ENCODE measurements at regions not wholly inside any gene's neighbourhood (a gene's known extent, or its start where the extent isn't known, plus 50 kb on each side); places are given as distances from the start of the nearest gene placed in this dataset.
"Not testable (repeated sequence)": the region's sequence is repeated elsewhere in the genome, so short reads cannot be mapped to it uniquely, and the experiment has no call there.

DNA sequence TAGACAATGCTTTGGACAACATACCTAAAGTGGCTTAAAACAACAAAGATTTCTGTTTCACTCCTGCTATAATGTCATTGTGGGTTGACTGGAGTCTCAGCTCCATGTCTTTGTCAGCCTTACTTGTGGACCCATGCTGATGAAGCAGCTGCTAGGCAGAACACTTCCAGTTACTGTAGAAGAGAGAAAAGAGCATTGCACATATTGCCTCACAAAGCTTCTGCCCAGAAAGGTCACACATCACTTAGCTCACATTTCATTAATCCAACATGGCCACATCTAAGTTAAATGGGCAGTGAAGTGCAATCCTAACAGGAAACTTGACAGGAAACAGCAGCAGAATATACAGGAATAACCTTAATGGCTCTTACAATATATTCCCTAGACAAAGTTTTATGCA, 480.5 kb upstream of the HTR1E start:
- DNase-seq: no peak

DNA sequence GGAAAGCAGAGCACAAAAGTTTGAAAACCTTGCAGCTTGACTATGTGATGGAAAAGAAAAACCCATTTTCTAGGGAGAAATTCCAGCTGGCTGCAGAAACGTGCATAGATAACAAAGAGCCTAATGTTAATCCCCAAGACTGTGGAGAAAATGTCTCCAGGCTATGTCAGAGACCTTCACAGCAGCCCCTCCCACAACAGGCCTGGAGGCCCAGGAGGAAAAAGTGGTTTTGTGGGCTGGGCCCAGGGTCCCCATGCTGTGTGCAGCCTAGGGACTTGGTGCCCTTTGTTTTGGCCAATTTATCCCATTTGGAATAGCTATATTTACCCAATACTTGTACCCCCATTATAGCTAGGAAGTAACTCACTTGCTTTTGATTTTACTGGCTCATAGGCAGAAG, 484.1 kb upstream of the HTR1E start:
- DNase-seq: no peak

DNA sequence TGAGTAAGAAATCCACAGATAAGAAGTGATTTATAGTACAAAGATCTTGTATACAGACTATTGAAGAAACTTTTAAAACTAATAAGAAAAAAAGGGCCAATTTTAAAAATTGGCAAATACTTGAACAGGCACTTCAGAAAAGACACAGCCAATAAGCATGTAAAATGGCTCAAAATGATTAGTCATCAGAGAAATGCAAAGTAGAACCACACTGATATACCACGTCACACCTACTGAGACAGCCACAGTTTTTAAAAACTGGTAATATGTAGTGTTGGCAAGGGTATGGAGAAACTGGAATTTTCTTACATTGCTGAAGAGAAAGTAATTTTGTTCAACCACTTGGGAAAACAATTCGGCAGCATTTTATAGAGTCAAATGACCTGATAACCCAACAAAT, 488.9 kb upstream of the HTR1E start:
- no peak for DNase-seq

DNA sequence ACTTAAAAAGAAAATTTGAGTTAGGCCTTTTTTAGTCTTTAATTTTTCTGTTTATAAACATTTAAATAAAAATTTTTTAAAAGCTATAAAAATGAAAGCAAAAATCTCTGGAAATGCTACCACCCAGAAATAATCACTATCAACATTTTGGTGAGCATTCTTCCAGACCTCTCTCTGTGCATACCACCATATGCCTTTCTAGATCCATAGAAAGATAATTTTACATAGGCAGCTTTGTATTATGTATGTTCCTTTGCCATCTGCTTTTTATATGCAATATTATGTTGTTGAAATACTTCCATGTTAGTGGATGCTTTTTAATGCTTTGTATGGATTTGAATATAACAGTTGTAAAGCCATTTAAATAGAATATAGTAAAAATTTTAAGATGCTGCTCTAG, 496.7 kb upstream of the HTR1E start:
- DNase-seq: no peak

DNA sequence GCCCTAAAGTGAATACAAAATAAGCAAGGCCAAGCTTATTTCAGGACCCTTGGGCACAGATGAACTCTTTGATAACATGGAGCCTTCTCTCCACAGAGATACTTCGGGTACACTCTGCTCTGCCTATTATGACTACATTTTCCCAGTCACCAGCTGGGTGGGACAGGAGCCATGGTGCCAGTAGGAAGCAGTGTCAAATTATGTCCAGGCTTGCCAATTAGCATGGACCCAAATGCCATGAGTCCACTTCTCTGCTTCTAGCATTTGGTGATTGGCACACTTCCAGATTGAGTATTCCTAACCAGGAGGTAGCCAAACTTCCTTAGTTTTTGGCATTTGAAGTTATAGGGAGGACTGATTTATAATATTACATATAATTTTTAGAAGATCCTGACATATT, 513.8 kb upstream of the HTR1E start:
- DNase-seq: no peak

DNA sequence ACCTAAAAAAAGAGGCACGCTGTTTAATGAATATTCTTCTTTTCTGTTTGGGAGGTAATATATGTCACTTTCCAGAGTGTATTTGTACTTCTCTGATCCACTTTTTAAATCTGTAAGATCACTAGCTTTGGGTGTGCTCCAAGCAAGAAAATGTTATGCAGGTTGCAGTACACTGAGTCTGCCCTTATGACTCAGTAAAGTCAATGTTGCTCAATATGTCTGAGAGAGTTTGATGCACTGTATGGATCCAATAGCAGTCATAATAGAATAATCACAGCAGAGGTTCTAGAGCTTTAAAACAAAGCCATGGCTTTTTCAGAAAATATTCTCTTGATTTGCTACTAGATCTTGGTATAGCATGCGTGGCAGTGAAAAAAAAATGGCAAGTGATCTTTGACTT, 525.3 kb upstream of the HTR1E start:
- no peak for DNase-seq

DNA sequence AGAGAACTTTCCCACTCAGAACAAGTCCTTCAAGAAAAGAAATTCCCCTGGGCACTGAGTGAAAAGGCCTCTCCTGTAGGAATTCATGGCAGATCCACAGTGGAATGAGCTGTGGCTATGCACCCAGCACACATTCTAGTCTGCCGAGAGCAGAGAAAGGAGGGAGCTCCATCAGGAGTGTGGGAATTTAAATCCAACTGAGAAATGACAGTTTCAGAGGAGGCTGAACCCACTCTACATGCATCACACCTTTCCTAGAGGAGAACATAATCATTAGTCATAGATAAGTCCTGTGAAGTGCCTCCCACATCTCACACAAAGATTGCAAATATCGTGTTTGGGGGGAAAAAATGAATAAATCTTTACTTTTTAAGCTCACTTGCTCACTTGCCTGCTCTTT, 530.2 kb upstream of the HTR1E start:
- no peak for DNase-seq

DNA sequence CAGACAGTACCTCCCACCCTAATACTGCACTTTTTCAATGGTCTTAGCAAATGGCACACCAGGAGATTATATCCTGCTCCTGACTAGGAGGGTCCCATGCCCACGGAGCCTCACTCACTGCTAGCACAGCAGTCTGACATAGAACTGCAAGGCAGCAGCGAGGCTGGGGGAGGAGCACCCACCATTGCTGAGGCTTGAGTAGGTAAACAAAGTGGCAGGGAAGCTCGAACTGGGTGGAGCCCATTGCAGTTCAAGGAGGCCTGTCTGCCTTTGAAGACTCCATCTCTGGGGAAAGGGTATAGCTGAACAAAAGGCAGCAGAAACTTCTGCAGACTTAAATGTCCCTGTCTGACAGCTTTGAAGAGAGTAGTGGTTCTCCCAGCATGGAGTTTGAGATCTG, 544.5 kb upstream of the HTR1E start:
- not testable (repeated sequence) for DNase-seq

DNA sequence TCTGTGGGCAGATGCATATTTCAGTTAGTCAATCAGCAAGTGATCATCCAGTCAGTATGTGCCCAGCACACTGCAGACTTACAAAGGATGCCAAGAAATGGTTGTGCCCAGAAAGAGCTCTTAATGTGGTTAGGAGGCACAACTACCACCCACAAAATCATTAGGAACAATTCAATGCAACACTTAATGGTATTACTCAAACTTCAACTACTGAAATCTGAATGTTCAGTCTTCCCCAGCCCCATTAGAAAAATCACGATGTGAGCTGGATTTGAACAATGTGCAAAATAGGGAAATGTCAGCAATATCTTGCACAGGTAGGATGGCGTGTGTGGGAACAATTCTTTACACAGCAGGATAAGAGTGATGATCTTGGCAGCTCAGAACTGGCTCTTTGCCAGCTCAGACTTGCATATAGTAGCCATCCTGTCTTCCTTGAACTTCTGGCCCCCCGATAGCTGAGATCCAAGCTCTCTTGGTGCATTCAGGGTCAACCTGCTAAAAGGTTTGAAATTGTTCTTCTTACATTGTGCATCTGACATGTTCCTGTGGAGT, 556.7 kb upstream of the HTR1E start:
- no peak for DNase-seq

DNA sequence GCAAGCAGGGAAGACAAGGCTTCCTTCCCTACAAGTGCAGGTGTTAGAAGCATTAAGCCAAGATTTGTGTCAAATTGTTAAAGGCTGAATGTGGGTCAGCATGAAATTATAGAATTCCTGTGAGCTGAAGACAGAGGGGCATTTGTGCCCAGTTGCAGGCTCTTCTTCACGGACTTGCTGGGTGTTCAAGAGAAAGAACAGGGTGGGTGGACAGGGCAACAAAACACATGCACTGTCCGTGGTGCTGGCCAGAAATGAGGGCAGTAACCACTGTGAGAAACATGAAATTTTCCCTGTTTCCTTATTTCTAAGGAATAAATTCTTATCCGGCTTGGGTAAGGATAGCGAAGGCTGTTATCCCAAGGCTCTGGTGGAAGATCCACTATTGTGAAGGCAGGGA, 579.5 kb upstream of the HTR1E start:
- no peak for DNase-seq

DNA sequence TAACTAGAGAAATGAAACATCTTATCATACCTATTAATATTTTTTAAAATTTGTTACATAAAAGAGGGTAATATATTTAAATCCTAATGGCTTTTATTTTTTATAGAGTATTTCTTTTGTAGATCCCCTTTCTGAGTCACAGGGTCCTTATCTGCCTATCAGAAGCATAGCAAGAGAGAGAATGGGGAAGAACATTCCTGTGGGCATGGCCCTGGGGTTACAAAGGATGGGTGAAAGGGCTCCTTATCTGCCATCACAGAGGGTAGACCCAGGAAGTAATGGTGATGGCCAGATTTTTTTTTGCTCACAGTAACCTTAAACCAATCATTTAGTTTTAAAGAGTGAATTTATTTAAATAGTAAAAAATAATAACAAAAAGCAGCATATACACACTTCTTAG, 582.1 kb upstream of the HTR1E start:
- DNase-seq: no peak

DNA sequence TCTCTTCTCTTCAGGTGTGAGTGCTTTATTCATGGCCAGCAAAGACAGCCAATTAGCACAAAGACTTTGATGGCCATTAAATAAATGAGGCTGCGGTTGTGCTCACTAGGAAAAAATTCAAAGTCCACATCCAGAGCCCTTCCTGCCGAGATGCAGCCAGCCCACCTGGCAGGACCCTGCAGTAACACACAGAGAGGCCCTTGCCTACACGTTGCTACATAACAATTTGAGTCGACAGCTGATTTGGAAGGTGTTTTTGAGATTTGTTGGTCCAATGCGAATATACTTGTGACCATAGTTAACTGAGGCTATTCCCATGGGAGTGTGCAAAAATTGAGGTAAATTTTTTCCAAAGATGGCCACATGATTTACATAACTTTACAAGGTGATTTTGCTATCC, 605.4 kb upstream of the HTR1E start:
- DNase-seq: no peak

DNA sequence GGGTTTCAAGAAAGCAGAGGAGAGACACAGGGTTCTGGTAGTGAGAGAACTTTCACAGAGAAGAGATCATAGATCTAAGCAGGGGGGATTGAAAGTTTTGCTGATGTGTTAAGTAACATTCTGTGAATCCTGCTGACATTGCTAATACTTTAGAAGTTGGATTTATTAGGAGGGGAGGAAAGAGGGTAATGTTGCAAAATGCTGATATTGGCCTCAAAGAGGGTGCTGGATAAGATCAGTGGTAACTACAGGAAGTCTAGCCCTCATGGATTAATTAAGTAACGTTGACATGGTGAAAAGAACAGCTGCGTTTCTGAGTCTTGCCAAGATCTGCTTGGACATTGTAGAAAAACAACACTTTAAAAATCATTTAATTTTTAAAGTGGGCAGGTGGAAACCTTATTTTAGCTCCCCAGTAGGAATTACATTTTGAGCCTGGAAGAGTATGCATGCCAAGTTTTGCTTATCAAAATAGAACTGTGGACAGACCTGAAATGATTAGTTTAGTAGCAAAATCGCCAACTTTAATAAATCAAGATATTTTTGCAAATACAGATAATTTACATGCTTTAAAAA, 606.0 kb upstream of the HTR1E start:
- DNase-seq: no peak

DNA sequence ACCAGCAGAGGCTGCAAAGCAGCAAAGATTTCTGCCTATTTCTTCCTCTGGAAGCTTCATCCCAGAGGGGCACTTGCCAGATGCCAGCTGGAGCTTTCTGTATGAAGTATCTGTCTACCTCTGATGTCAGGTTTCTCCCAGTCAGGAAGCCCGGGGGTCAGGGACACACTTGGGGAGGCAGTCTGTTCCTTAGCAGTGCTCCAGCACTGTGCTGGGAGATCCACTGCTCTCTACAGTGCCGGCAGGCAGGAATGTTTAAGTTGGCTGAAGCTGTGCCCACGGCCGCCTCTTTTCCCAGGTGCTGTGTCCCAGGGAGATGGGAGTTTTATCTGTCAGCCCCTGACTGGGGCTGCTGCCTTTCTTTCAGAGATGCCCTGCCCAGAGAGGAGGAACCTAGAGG, 631.1 kb upstream of the HTR1E start:
- DNase-seq: no peak

DNA sequence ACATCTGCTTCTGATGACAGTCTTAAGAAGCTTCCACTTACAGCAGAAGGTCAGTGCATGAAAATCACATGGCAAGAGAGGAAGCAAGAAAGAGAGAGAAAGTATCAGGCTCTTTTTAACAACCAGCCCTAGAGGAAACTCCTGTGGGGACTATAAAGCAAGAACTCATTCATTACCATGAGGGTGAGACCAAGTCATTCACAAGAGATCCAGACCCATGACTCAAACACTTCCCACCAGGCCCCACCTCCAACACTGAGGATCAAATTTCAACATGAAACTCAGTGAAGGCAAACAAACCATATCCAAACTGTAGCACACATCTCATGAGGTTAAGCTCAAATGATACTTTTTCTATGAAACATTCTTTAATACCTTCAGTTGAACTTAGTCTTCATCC, 643.2 kb upstream of the SYNCRIP start:
- DNase-seq: no peak

DNA sequence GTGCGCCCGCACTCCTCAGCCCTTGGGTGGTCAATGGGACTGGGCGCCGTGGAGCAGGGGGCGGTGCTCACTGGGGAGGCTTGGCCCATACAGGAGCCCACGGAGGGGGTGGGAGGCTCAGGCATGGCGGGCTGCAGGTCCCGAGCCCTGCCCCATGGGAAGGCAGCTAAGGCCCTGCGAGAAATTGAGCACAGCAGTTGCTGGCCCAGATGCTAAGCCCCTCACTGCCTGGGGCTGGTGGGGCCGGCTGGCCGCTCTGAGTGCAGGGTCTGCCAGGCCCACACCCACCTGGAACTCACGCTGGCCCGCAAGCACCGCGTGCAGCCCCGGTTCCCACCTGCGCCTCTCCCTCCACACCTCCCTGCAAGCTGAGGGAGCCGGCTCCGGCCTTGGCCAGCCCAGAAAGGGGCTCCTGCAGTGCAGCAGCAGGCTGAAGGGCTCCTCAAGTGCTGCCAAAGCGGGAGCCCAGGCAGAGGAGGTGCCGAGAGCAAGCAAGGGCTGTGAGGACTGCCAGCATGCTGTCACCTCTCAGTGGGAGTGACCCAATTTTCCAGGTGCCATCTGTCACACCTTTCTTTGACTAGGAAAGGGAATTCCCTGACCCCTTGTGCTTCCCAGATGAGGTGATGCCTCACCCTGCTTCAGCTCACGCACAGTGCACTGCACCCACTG, 642.3 kb upstream of the SYNCRIP start:
- not testable (repeated sequence) for DNase-seq

DNA sequence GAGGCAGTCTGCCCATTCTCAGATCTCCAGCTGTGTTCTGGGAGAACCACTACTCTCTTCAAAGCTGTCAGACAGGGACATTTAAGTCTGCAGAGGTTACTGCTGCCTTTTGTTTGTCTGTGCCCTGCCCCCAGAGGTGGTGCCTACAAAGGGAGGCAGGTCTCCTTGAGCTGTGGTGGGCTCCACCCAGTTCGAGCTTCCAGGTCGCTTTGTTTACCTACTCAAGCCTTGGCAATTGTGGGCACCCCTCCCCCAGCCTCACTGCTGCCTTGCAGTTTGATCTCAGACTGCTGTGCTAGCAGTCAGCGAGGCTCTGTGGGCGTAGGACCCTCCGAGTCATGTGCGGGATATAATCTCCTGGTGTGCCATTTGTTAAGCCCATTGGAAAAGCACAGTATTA, 640.9 kb upstream of the SYNCRIP start:
- DNase-seq: not testable (repeated sequence)

DNA sequence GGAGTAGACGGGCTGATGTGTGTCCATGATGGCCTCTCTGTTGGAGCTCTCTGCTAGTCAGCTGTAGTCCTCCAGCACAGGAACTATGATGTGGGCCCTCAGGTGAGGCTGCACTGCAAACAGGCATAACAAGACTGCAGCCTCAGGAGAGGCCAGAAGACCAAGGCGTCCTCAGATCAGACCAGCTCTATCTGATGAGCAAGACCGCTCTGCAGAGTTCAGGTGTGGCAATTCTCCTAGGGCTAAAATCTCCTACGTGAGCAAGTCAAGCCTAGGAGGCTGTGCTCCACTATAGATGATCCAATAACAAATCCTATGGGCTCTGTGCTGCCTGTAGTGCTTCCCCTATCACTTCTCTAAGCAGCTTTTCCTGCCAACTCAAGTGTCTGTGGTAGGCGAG, 633.4 kb upstream of the SYNCRIP start:
- DNase-seq: no peak

DNA sequence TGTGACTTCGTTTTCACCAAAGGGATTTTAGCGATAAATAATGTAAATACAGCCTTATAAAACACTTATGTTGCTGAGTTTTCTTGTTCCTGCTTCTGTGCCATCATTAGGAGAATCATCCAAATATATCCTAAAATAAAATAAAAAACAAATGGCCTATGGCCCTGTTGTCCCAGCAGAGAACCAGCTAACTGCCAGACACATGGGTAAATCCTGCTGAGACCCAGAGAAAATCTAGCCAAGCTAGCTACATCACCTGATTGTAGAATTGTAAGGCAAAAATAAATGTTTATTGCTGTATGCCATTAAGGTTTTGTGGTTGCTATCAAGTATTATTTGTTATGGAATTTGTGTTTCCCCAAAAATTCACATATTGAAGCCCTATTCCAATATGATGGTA, 631.2 kb upstream of the SYNCRIP start:
- DNase-seq: no peak

DNA sequence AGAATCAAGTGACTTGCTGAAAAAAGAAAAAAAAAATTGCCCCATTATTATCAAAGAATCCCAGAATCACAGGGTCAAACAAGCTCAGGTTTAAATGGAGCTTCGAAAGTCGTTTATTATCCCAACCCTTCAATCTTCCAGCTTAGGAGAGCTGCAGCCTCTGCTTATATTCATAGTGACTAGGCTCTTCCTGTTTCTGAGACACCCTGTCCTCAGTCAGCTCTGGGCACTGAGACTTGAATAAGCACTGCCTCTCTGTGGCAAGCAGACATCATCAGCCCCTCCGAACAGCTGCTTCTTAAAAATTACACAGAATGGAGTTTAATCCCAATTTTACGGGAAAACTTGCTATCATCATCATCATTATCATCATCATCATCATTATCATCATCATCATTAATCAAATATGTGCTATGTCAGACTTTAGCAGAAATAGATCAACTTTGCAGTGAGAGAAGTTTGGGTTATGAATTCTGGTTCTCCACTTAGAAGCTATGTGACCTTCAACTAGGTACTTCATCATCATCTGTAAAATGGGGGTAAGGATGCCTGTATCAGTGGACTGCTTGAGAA, 614.0 kb upstream of the SYNCRIP start:
- no peak for DNase-seq

DNA sequence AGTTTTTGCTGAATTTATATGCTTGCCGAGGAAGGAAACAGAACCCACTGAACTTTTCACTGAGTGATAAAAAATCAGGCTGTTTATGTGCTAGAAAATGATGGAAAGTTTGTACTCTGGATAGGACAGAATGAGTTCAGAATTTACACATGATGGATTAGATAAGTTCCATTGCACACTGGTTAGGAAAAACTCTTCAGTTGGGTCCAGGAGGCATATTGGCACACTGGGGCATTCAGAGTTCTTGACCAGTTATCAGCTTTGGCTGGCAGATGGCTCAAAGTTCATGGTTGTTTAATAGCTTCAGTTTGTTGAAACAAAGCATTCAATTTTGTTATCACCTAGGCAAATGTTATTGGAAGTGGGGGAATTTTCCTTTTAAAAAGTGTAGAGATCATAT, 613.3 kb upstream of the SYNCRIP start:
- DNase-seq: no peak

DNA sequence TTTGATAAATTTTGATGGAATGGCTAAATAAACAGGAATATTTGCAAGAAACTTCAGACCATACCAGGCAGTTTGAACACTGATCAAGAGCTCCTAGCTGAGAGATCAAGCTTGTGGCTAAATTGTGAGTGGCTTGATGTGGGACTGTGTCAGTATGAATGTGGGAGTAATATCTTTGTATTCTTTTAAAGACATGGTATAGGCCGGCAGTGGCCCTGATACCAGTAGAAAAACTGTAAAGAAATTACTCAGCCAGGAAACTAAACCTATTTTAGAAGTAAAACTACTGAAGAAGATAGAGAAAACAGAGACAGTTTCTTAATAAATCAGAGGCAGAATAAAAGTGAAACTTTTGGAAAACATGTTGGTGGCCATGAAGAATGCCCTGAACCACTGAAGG, 608.4 kb upstream of the SYNCRIP start:
- DNase-seq: no peak

DNA sequence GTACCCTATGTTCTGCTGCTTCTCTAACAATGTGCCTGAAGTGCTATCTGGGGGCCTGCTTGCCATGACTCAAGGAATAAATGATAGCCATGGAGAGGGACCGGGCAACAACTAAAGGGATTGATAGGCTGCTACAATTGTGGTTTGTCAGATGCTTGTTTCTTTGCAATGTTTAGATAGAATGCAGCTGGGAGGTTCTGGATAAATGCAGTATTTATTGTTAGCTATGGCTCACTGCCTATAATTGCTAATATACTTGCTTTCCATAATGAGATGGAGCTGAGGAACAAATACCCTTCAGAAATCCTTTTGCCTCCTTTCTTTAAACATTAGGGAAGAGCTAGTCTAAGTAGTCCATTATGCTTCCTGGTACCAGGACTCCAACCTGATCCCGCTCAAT, 575.2 kb upstream of the SYNCRIP start:
- no peak for DNase-seq

DNA sequence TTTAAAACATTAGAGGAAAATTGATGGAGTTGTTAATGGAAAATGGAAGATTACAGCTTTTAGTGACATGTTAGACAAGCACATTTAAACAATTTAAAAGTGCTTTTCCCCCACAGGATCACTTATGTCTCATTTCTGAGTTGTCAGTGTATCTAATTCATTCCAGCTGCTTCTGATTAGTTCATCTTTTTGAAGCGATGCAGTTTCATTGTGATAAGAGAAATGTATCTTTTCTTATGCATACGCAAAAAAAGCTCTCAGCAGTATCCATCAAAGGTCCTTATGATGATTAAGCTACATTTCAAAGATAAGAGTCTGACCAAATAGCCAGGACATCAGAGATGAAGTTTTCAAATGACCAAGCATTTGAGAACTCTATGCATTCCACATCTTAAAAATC, 572.6 kb upstream of the SYNCRIP start:
- DNase-seq: no peak

DNA sequence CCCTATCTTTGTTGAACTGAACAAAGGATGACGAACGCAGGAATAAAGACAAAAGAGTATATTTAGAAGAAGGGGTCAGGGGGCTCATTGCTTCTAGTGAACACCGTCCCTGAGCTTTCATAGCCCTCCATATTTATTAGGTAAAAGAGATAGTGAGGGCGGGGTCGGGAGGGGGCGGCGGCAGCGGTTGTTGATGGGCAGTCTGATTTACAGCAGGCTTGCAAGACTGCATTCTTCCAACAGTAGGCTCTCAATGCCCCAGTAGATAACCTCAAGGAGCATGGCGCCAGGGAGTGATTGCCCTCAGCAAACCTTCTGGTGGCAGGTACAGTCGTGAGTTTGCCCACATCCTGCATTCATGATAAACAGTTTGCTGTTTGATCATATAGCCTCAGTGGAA, 563.3 kb upstream of the SYNCRIP start:
- DNase-seq: no peak

Measured in NCI-H82 (cell line).